ENCODE measurements at regions not wholly inside any gene's neighbourhood (a gene's known extent, or its start where the extent isn't known, plus 50 kb on each side); places are given as distances from the start of the nearest gene placed in this dataset.
A peak's percentile ranks its signal among the peaks of the same experiment; 100 is the strongest.

GRCh38 chr11:71307811-71308645 is 55.7 kb upstream of the SHANK2 start:
- Mint-ChIP-seq H3K27me3 (ENCODE audit: insufficient read depth) (no peaks in the 10 kb centered on the region), H3K9me3 (no peaks in the 10 kb centered on the region), H3K4me1 (ENCODE audit: low read depth) (no peaks in the 10 kb centered on the region), H3K4me3 (no peak overlapping the region), H3K27ac (no peak overlapping the region), H3K36me3 (ENCODE audit: low read depth) (no peaks in the 10 kb centered on the region)
- intact Hi-C loops (cut with micrococcal nuclease), result no loop called here
- no peak for DNase-seq (ENCODE audit: low spot score)

GRCh38 chr11:71305451-71306125 is 53.2 kb upstream of the SHANK2 start:
- Mint-ChIP-seq H3K4me3 (no peak overlapping the region), H3K4me1 (ENCODE audit: low read depth) (no peaks in the 10 kb centered on the region), H3K9me3 (no peaks in the 10 kb centered on the region), H3K27ac (no peak overlapping the region), H3K27me3 (ENCODE audit: insufficient read depth) (no peaks in the 10 kb centered on the region), H3K36me3 (ENCODE audit: low read depth) (no peaks in the 10 kb centered on the region)
- intact Hi-C loops (cut with micrococcal nuclease), result no loop called here
- DNase-seq (ENCODE audit: low spot score), result no peak

GRCh38 chr11:71305041-71305440 is 52.7 kb upstream of the SHANK2 start:
- intact Hi-C loops (cut with micrococcal nuclease), result no loop called here
- Mint-ChIP-seq H3K9me3 (no peaks in the 10 kb centered on the region), H3K27ac (no peak overlapping the region), H3K4me3 (no peak overlapping the region), H3K27me3 (ENCODE audit: insufficient read depth) (no peaks in the 10 kb centered on the region), H3K4me1 (ENCODE audit: low read depth) (no peaks in the 10 kb centered on the region), H3K36me3 (ENCODE audit: low read depth) (no peaks in the 10 kb centered on the region)
- no peak for DNase-seq (ENCODE audit: low spot score)

- intact Hi-C loops (cut with micrococcal nuclease), result no loop called here
- Mint-ChIP-seq H3K4me3 (no peak overlapping the region), H3K27me3 (ENCODE audit: insufficient read depth) (no peaks in the 10 kb centered on the region), H3K9me3 (no peaks in the 10 kb centered on the region), H3K4me1 (ENCODE audit: low read depth) (no peaks in the 10 kb centered on the region), H3K27ac (no peak overlapping the region), H3K36me3 (ENCODE audit: low read depth) (no peaks in the 10 kb centered on the region)
- DNase-seq (ENCODE audit: low spot score), result no peak
Measured at GRCh38 chr11:71304491-71304890, 52.1 kb upstream of the SHANK2 start.

- no peak overlapping the region for H3K4me3 Mint-ChIP-seq
- H3K9me3 Mint-ChIP-seq, result no peaks in the 10 kb centered on the region
- intact Hi-C loops (cut with micrococcal nuclease), result no loop called here
- H3K27me3 Mint-ChIP-seq (ENCODE audit: insufficient read depth), result no peaks in the 10 kb centered on the region
- no peaks in the 10 kb centered on the region for H3K4me1 Mint-ChIP-seq (ENCODE audit: low read depth)
- H3K27ac Mint-ChIP-seq, result no peak overlapping the region
- no peak for DNase-seq (ENCODE audit: low spot score)
- no peaks in the 10 kb centered on the region for H3K36me3 Mint-ChIP-seq (ENCODE audit: low read depth)
Measured at GRCh38 chr11:71304045-71304444, 51.7 kb upstream of the SHANK2 start.

GRCh38 chr11:71302911-71303310 is 50.5 kb upstream of the SHANK2 start:
- Mint-ChIP-seq H3K9me3 (no peaks in the 10 kb centered on the region), H3K27me3 (ENCODE audit: insufficient read depth) (no peaks in the 10 kb centered on the region), H3K27ac (no peak overlapping the region), H3K4me3 (no peak overlapping the region), H3K36me3 (ENCODE audit: low read depth) (no peaks in the 10 kb centered on the region), H3K4me1 (ENCODE audit: low read depth) (no peaks in the 10 kb centered on the region)
- intact Hi-C loops (cut with micrococcal nuclease), result no loop called here
- DNase-seq (ENCODE audit: low spot score), result no peak

GRCh38 chr11:71302534-71302909 is 50.1 kb upstream of the SHANK2 start:
- no peaks in the 10 kb centered on the region for H3K9me3 Mint-ChIP-seq
- no peaks in the 10 kb centered on the region for H3K36me3 Mint-ChIP-seq (ENCODE audit: low read depth)
- DNase-seq (ENCODE audit: low spot score), result no peak
- peak overlapping the region; percentile 43 for H3K27ac Mint-ChIP-seq
- H3K4me1 Mint-ChIP-seq (ENCODE audit: low read depth), result no peaks in the 10 kb centered on the region
- no peak overlapping the region for H3K4me3 Mint-ChIP-seq
- intact Hi-C loops (cut with micrococcal nuclease), result no loop called here
- no peaks in the 10 kb centered on the region for H3K27me3 Mint-ChIP-seq (ENCODE audit: insufficient read depth)

All from activated T-helper 1 cell treated with anti-CD3 and anti-CD28 coated beads, Interleukin-12 subunit alpha, Interleukin-12 subunit beta, Interleukin-2, Interleukin-4 antibody, amounts not matched to agents 30 ng/mL and 10 ng/mL and 1 ng/mL, durations not matched to agents 14 hours and 24 hours and 36 hours (primary cell).